Vagina (tissue), 2 donors: ENCODE measurements at regions not wholly inside any gene's neighbourhood (a gene's known extent, or its start where the extent isn't known, plus 50 kb on each side); places are given as distances from the start of the nearest gene placed in this dataset.

Source experiments
- POLR2A ChIP-seq, 2 donors: fragments of 450-650 bp; IDR thresholded peaks; one replicate each; pipeline ENCODE4 v1.6.1; 2017; ENCODE audit warnings: antibody characterized with exemption in 2 of 2, mild to moderate bottlenecking in 2 of 2, moderate library complexity in 2 of 2
- POLR2AphosphoS5 ChIP-seq, 2 donors: sonication (generic); formaldehyde crosslinking; IDR thresholded peaks; one replicate each; pipeline ENCODE4 v1.9.0; 2017; ENCODE audit warnings: antibody characterized with exemption in 2 of 2, mild to moderate bottlenecking in 2 of 2, low read depth in 1 of 2; ENCODE audit not compliant: insufficient read depth in 1 of 2
- TF ChIP-seq, protein P1 (sequence below), 3 experiments: fragments of 450-650 bp in 2 of 3; fragments of 200-600 bp in 1 of 3; sonication (generic) in 1 of 3; IDR thresholded peaks; one replicate each; pipeline ENCODE4 v1.5.1; 2017 to 2019; ENCODE audit warnings: antibody characterized with exemption in 3 of 3, mild to moderate bottlenecking in 2 of 3, moderate library complexity in 2 of 3

DNA sequence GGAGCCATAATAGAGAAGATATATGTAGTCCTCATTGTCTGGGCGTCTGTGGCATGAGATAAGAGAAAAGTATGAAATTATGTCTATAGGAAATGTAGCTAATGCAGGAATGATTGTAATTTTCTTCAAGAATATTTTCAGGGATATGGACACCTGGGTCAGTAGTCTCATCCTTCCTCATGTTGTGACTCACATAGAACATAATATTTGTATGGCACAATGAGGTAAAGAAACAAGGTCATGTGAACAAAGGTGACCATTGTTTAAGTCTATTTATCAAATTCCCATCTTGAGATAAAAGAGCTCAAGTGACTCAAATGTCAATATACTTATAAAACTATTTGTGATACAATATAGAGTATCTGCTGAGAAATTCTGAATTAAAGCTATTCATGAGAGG is 345.5 kb upstream of the ROBO1 start:
- TF ChIP-seq, protein P1, sequence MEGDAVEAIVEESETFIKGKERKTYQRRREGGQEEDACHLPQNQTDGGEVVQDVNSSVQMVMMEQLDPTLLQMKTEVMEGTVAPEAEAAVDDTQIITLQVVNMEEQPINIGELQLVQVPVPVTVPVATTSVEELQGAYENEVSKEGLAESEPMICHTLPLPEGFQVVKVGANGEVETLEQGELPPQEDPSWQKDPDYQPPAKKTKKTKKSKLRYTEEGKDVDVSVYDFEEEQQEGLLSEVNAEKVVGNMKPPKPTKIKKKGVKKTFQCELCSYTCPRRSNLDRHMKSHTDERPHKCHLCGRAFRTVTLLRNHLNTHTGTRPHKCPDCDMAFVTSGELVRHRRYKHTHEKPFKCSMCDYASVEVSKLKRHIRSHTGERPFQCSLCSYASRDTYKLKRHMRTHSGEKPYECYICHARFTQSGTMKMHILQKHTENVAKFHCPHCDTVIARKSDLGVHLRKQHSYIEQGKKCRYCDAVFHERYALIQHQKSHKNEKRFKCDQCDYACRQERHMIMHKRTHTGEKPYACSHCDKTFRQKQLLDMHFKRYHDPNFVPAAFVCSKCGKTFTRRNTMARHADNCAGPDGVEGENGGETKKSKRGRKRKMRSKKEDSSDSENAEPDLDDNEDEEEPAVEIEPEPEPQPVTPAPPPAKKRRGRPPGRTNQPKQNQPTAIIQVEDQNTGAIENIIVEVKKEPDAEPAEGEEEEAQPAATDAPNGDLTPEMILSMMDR (IDR thresholded peaks at IDR 0.05): no peak
- no peak for TF ChIP-seq POLR2A (IDR thresholded peaks at IDR 0.05)
- no peak for TF ChIP-seq POLR2AphosphoS5 (IDR thresholded peaks at IDR 0.05; ENCODE audit: insufficient read depth in 1 of 2, low read depth in 1 of 2)
